CD14-positive monocyte (primary cell): ENCODE measurements at regions not wholly inside any gene's neighbourhood (a gene's known extent, or its start where the extent isn't known, plus 50 kb on each side); places are given as distances from the start of the nearest gene placed in this dataset.
"Not testable (repeated sequence)": the region's sequence is repeated elsewhere in the genome, so short reads cannot be mapped to it uniquely, and the experiment has no call there.

Source experiments
- DNase-seq, 3 donors: peaks; one replicate each; pipeline ENCODE4 v3.0.0-alpha.2; 2011 to 2022
- H2AFZ ChIP-seq: 2 replicates; pipeline ENCODE4 v1.6.0; 2012; ENCODE audit warnings: mild to moderate bottlenecking, low read depth, low read length, inconsistent platforms; ENCODE audit not compliant: insufficient read depth, poor library complexity, severe bottlenecking
- H3K27ac ChIP-seq, 2 donors: 1 replicate in 1 of 2; 2 replicates in 1 of 2; pipeline ENCODE4 v1.5.1; 2012 to 2013; ENCODE audit warnings: low read length in 2 of 2, control low read depth in 1 of 2, inconsistent platforms in 1 of 2, low read depth in 1 of 2, mild to moderate bottlenecking in 1 of 2
- H3K27me3 ChIP-seq, 2 donors: one replicate each; pipeline versions ENCODE4 v1.6.0 to v1.6.1; 2011 to 2013; ENCODE audit warnings: low read length in 2 of 2; ENCODE audit not compliant: control insufficient read depth in 2 of 2, insufficient read depth in 2 of 2
- H3K36me3 ChIP-seq, 2 donors: replicated peaks in 1 of 2; 1 replicate in 1 of 2; 2 replicates in 1 of 2; pipeline versions ENCODE4 v1.5.1 to v1.6.1; 2012 to 2013; ENCODE audit warnings: low read length in 2 of 2, control low read depth in 1 of 2, inconsistent platforms in 1 of 2, mild to moderate bottlenecking in 1 of 2; ENCODE audit not compliant: insufficient read depth in 2 of 2, control insufficient read depth in 1 of 2
- H3K4me1 ChIP-seq, 2 donors: 1 replicate in 1 of 2; 2 replicates in 1 of 2; pipeline versions ENCODE4 v1.5.1 to v1.6.1; 2012 to 2013; ENCODE audit warnings: low read length in 2 of 2, control low read depth in 1 of 2, inconsistent platforms in 1 of 2, mild to moderate bottlenecking in 1 of 2, moderate library complexity in 1 of 2; ENCODE audit not compliant: insufficient read depth in 2 of 2, control insufficient read depth in 1 of 2
- H3K4me2 ChIP-seq: replicated peaks from 2 replicates; pipeline ENCODE3; 2012; ENCODE audit warnings: low read length, moderate library complexity, mild to moderate bottlenecking; ENCODE audit not compliant: poor library complexity, severe bottlenecking; ENCODE audit errors: extremely low read depth
- H3K4me3 ChIP-seq, 3 experiments: fragments of 200-600 bp in 1 of 3; sonication (generic) in 1 of 3; replicated peaks in 1 of 3; 1 replicate in 2 of 3; 2 replicates in 1 of 3; pipeline ENCODE4 v1.5.1; 2011 to 2013; ENCODE audit warnings: low read length in 3 of 3, mild to moderate bottlenecking in 3 of 3, control low read depth in 2 of 3, low read depth in 2 of 3, inconsistent platforms in 1 of 3, moderate library complexity in 1 of 3
- H3K79me2 ChIP-seq: 2 replicates; pipeline ENCODE4 v1.6.0; 2012; ENCODE audit warnings: mild to moderate bottlenecking, control low read depth, inconsistent platforms, low read length, moderate library complexity; ENCODE audit not compliant: insufficient read depth
- H3K9ac ChIP-seq: 2 replicates; pipeline ENCODE4 v1.6.0; 2017; ENCODE audit warnings: low read length, mild to moderate bottlenecking; ENCODE audit not compliant: insufficient read depth, poor library complexity, severe bottlenecking
- H3K9me3 ChIP-seq, 2 donors: replicated peaks in 1 of 2; 1 replicate in 1 of 2; 2 replicates in 1 of 2; pipeline versions ENCODE4 v1.5.1 to v1.6.1; 2012 to 2013; ENCODE audit warnings: low read length in 2 of 2, control low read depth in 1 of 2; ENCODE audit not compliant: control insufficient read depth in 1 of 2, insufficient read depth in 1 of 2
- H4K20me1 ChIP-seq: 2 replicates; pipeline ENCODE4 v1.6.0; 2012; ENCODE audit warnings: mild to moderate bottlenecking, low read length, control low read depth, moderate library complexity; ENCODE audit not compliant: insufficient read depth
- H3K27ac Mint-ChIP-seq, 7 donors: one replicate each; pipeline ENCODE4 v1.8.0; 2020; ENCODE audit warnings: mild to moderate bottlenecking in 7 of 7, mixed read lengths in 7 of 7, moderate library complexity in 6 of 7, inconsistent platforms in 2 of 7
- H3K27me3 Mint-ChIP-seq, 3 donors: one replicate each; pipeline ENCODE4 v1.8.0; 2021 to 2022; ENCODE audit warnings: low read depth in 3 of 3, mild to moderate bottlenecking in 3 of 3, mixed read lengths in 3 of 3, moderate library complexity in 3 of 3, inconsistent platforms in 1 of 3
- H3K36me3 Mint-ChIP-seq, 2 donors: one replicate each; pipeline ENCODE4 v1.8.0; 2020; ENCODE audit warnings: mixed read lengths in 2 of 2, inconsistent platforms in 1 of 2, mild to moderate bottlenecking in 1 of 2
- H3K4me1 Mint-ChIP-seq: one replicate; pipeline ENCODE4 v1.8.0; 2020; ENCODE audit warnings: mild to moderate bottlenecking, mixed read lengths
- H3K4me3 Mint-ChIP-seq, 2 donors: one replicate each; pipeline ENCODE4 v1.8.0; 2020; ENCODE audit warnings: mild to moderate bottlenecking in 2 of 2, mixed read lengths in 2 of 2, moderate library complexity in 1 of 2
- H3K9me3 Mint-ChIP-seq, 7 donors: one replicate each; pipeline ENCODE4 v1.8.0; 2020 to 2022; ENCODE audit warnings: mixed read lengths in 7 of 7, mild to moderate bottlenecking in 6 of 7, moderate library complexity in 6 of 7, inconsistent platforms in 2 of 7
- WGBS: methylation state at CpG from one replicate; pipeline ENCODE4 v1.1.5; 2013; ENCODE audit warnings: missing lambda C conversion rate; ENCODE audit not compliant: insufficient coverage; 5-methylcytosine and 5-hydroxymethylcytosine counted together
- intact Hi-C, 2 donors: fragments of 100-400 bp; cut with micrococcal nuclease; formaldehyde crosslinking; loops; one replicate each; pipeline versions ENCODE4 v1.15.0 to v1.15.1; 2023
- TF ChIP-seq, protein P1 (sequence below): fragments of 200-600 bp; IDR thresholded peaks from one replicate; pipeline ENCODE4 v1.8.0; 2022; ENCODE audit warnings: antibody characterized with exemption, mild to moderate bottlenecking

- no peaks in the 10 kb centered on the region for H4K20me1 ChIP-seq
- no peaks in the 10 kb centered on the region for H3K36me3 ChIP-seq
- H3K27me3 Mint-ChIP-seq, result peaks cover 2 to 8% (median 2%) of the 10 kb centered on the region in 3 donors
- H2AFZ ChIP-seq, result no peak overlapping the region
- no peak overlapping the region for H3K27ac ChIP-seq
- WGBS, result 73% methylated on average over 1 of the region's 1 CpG
- H3K4me1 ChIP-seq, result no peaks in the 10 kb centered on the region
- H3K27ac Mint-ChIP-seq, result no peak overlapping the region
- H3K4me2 ChIP-seq, result no peak overlapping the region
- H3K27me3 ChIP-seq, result no peaks in the 10 kb centered on the region
- H3K4me3 Mint-ChIP-seq, result no peak overlapping the region
- H3K4me1 Mint-ChIP-seq, result no peaks in the 10 kb centered on the region
- H3K9me3 Mint-ChIP-seq, result no peaks in the 10 kb centered on the region
- TF ChIP-seq, protein P1, sequence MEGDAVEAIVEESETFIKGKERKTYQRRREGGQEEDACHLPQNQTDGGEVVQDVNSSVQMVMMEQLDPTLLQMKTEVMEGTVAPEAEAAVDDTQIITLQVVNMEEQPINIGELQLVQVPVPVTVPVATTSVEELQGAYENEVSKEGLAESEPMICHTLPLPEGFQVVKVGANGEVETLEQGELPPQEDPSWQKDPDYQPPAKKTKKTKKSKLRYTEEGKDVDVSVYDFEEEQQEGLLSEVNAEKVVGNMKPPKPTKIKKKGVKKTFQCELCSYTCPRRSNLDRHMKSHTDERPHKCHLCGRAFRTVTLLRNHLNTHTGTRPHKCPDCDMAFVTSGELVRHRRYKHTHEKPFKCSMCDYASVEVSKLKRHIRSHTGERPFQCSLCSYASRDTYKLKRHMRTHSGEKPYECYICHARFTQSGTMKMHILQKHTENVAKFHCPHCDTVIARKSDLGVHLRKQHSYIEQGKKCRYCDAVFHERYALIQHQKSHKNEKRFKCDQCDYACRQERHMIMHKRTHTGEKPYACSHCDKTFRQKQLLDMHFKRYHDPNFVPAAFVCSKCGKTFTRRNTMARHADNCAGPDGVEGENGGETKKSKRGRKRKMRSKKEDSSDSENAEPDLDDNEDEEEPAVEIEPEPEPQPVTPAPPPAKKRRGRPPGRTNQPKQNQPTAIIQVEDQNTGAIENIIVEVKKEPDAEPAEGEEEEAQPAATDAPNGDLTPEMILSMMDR, result no peak
- DNase-seq, result no peak
- H3K4me3 ChIP-seq, result no peak overlapping the region
- no peaks in the 10 kb centered on the region for H3K9me3 ChIP-seq
- no peaks in the 10 kb centered on the region for H3K36me3 Mint-ChIP-seq
- H3K9ac ChIP-seq, result no peak overlapping the region
- intact Hi-C loops, result no loop called here
- no peaks in the 10 kb centered on the region for H3K79me2 ChIP-seq
Measured at GRCh38 chr11:16587670-16588069, 150.8 kb upstream of the C11orf58 start.

DNA sequence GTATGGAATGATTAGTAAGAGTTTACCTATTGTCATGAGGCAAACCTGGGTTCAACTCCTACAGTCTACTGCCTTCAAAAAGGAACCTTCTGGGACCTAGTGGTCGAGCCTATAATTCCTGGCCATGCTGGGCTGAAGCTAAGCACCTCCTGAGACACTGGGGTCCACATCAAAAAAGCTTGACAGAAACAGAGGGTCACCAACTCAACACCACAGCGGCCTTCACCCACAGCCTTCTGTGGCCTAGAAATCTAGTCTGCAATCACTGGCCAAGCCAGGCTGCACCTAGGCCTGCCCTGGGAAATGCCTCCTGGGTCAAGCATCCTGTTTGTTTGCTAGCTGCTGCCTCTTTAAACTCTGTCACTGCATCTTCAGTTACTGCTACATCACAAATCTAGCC, 153.9 kb upstream of the C11orf58 start:
- H3K4me1 Mint-ChIP-seq, result no peaks in the 10 kb centered on the region
- no peak overlapping the region for H2AFZ ChIP-seq
- intact Hi-C loops, result no loop called here
- no peaks in the 10 kb centered on the region for H3K9me3 ChIP-seq
- H3K4me1 ChIP-seq, result no peaks in the 10 kb centered on the region
- H3K27me3 ChIP-seq, result no peaks in the 10 kb centered on the region
- TF ChIP-seq, protein P1, result no peak
- DNase-seq, result no peak
- no peaks in the 10 kb centered on the region for H4K20me1 ChIP-seq
- H3K27ac Mint-ChIP-seq, result no peak overlapping the region
- WGBS, result 62% methylated on average over 2 of the region's 2 CpGs
- H3K9me3 Mint-ChIP-seq, result peaks cover 0 to 5% (median 1%) of the 10 kb centered on the region in 7 donors
- no peaks in the 10 kb centered on the region for H3K36me3 ChIP-seq
- H3K9ac ChIP-seq, result no peak overlapping the region
- H3K79me2 ChIP-seq, result no peaks in the 10 kb centered on the region
- H3K4me3 Mint-ChIP-seq, result no peak overlapping the region
- peaks cover 0 to 6% (median 2%) of the 10 kb centered on the region in 3 donors for H3K27me3 Mint-ChIP-seq
- no peak overlapping the region for H3K4me2 ChIP-seq
- no peaks in the 10 kb centered on the region for H3K36me3 Mint-ChIP-seq
- H3K4me3 ChIP-seq, result no peak overlapping the region
- no peak overlapping the region for H3K27ac ChIP-seq

DNA sequence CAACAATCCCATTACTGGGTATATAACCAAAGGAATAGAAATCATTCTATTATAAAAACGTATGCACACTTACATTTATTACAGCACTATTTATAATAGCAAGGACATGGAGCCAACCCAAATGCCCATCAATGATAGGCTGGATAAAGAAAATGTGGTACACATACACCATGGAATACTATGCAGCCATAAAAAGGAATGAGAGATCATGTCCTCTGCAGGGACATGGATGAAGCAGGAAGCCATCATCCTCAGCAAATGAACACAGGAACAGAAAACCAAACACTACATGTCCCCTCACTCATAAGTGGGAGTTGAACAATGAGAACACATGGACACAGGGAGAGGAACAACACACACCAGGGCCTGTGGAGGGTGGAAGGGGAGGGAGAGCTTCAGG, 157.4 kb upstream of the C11orf58 start:
- no CpG with 5 or more reads among the region's 1 CpG for WGBS
- H3K27me3 ChIP-seq, H3K36me3 Mint-ChIP-seq, DNase-seq, H3K4me3 ChIP-seq, H3K4me1 ChIP-seq, H3K4me1 Mint-ChIP-seq, H3K9me3 ChIP-seq, H3K9ac ChIP-seq, H3K9me3 Mint-ChIP-seq, H4K20me1 ChIP-seq, H3K27ac Mint-ChIP-seq, H3K4me3 Mint-ChIP-seq, H2AFZ ChIP-seq, H3K27ac ChIP-seq, H3K79me2 ChIP-seq, H3K27me3 Mint-ChIP-seq, intact Hi-C loops, H3K4me2 ChIP-seq, H3K36me3 ChIP-seq: not testable (repeated sequence)
